Fibroblast of pulmonary artery (primary cell): ENCODE measurements at regions not wholly inside any gene's neighbourhood (a gene's known extent, or its start where the extent isn't known, plus 50 kb on each side); places are given as distances from the start of the nearest gene placed in this dataset.
A peak's percentile ranks its signal among the peaks of the same experiment; 100 is the strongest.

Source experiments
- DNase-seq: peaks from one replicate; pipeline ENCODE4 v3.0.0-alpha.2; 2010; ENCODE audit warnings: low read depth
- H3K4me3 ChIP-seq: replicated peaks from 2 replicates; pipeline ENCODE4 v1.5.1; 2011; ENCODE audit warnings: low read depth, mild to moderate bottlenecking, control low read depth, low read length, moderate library complexity
- TF ChIP-seq, protein P1 (sequence below): IDR thresholded peaks from 2 replicates; pipeline ENCODE4 v1.5.1; 2011; ENCODE audit warnings: mild to moderate bottlenecking, control low read depth, low read length, inconsistent platforms; ENCODE audit errors: missing control alignments

DNA sequence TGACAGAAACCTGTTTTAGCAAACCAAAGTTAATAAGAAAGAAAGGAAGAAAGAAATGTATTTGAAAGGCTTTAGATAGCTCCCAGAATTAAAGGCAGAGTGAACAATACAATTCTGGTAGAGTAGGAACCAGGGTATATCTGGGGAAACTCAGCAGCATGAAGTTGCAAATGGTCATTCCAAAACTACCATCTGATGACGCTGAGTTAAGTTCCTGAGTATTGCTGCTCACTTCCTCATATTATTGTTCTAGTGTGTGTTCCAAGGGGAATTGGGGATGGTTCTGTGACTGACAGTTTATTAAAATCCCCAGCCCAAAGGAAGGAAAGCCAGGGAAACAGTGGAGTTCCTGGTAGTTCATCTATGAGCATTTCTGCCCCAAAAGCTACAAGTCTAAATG, 88.3 kb upstream of the FRMD4B start:
- H3K4me3 ChIP-seq, result no peak overlapping the region
- TF ChIP-seq, protein P1, sequence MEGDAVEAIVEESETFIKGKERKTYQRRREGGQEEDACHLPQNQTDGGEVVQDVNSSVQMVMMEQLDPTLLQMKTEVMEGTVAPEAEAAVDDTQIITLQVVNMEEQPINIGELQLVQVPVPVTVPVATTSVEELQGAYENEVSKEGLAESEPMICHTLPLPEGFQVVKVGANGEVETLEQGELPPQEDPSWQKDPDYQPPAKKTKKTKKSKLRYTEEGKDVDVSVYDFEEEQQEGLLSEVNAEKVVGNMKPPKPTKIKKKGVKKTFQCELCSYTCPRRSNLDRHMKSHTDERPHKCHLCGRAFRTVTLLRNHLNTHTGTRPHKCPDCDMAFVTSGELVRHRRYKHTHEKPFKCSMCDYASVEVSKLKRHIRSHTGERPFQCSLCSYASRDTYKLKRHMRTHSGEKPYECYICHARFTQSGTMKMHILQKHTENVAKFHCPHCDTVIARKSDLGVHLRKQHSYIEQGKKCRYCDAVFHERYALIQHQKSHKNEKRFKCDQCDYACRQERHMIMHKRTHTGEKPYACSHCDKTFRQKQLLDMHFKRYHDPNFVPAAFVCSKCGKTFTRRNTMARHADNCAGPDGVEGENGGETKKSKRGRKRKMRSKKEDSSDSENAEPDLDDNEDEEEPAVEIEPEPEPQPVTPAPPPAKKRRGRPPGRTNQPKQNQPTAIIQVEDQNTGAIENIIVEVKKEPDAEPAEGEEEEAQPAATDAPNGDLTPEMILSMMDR, result no peak
- DNase-seq, result no peak

DNA sequence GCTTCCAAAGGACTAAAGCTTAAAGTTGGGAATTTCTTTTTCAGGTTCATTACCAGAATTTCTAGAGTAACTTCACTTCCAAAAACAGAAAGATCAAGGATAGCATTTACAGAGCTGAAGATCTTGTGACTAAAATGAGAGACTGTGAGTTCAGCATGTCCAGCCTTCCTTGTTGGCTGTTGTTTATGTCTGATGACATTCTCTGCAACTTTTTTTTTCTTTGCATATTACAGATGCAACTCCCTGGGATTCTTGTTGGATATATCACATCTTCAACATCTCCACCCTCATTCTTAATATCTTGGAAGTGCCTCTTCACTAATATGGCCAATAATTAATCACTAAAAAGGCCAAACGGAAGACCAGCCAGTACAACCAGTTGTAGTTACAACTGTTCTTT, 86.2 kb upstream of the FRMD4B start:
- no peak for DNase-seq
- TF ChIP-seq, protein P1, result no peak

DNA sequence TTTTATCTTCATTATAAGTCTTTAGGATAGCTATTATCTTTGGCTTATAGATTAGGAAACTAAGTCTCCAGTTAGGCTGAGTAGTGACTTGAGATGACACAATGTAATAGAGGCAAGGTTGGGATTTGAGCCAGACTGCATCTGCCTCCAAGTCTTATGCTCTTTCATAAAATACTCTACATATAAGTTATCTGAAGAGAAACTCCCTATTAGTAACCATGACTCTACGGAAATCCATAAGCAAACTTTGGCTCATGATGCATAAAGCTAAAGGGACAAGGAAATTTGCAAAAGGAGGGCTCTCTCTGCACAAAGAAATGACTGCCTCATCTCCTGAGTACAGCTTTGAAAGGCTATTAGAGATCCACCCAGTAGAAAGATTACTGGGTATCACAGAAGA, 77.6 kb upstream of the FRMD4B start:
- TF ChIP-seq, protein P1, result no peak
- DNase-seq, result peak; percentile 31
- no peak overlapping the region for H3K4me3 ChIP-seq

More for the DNA sequence above, 86.2 kb upstream of the FRMD4B start:
- H3K4me3 ChIP-seq, result no peak overlapping the region

DNA sequence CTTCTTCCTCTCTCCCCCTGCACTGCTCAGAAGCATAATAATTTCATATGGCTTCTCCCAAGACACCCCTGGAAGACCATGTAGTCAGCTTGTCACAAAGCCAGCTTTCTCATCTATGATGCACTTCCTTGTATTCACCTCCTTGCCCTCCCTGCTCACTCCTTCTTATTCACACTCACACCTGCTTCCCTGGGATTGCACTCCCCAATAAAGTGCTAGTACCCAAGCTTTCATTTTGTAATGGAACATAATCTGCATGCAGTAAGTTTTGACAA, 76.9 kb upstream of the FRMD4B start:
- TF ChIP-seq, protein P1, result no peak
- no peak for DNase-seq
- H3K4me3 ChIP-seq, result no peak overlapping the region

DNA sequence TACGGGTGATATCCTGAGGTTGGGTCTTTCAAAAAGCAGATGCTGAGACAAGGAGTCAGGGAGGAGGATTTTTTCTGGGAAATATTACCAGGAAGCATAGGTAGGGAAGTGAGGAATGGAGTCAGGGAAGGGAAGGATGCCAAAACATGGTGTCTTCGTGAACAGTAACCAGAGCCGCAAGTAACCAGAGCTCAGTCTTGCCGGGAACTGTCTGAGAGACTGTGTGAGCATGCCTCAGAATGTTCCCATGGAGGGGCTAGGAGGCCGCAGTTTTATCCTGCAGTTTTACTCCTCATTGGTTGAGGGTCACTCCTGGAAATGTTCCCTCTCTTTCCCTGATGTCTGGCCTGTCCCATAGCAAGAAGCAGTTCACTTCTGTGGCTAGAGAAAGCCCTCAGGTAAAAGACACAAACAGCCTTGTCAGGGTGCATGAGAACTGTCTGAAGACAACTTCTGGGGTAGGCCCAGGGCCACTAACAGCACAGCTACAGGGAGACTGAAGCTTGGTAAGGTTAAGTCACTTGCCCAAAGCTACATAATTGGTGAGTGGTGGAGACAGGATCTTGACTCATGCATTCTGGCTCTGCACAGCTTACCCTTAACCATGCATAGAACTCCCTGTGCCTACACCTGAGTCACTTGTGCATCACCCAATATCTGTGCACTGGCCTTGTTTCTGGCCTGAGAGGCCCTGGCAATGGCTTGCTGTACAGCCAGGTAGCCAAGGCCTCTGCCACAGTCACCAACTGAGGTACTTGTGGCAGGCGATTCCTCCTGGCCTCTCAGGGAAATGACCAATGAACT, 76.3 kb upstream of the FRMD4B start:
- no peak for DNase-seq
- TF ChIP-seq, protein P1, result no peak
- H3K4me3 ChIP-seq, result no peak overlapping the region

DNA sequence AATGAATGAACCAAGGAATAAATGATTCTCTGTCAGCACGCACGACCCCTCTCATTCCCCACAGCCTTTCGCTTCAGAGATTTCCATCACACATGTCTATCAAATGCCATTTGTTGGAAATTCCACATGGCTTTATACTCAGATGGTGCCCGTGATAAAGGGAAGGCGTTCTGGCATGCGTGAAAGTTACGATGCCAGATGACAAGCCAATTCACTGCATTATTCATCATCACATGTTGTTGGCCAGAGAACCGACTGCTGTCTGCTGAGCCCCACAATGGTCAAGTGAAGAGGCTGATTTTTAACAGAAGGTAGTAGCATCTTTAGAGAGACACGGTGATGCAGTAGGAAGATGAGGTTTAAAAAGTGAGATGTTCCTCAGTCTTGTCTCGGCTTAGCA, 74.1 kb upstream of the FRMD4B start:
- TF ChIP-seq, protein P1, result no peak
- DNase-seq, result no peak
- no peak overlapping the region for H3K4me3 ChIP-seq

DNA sequence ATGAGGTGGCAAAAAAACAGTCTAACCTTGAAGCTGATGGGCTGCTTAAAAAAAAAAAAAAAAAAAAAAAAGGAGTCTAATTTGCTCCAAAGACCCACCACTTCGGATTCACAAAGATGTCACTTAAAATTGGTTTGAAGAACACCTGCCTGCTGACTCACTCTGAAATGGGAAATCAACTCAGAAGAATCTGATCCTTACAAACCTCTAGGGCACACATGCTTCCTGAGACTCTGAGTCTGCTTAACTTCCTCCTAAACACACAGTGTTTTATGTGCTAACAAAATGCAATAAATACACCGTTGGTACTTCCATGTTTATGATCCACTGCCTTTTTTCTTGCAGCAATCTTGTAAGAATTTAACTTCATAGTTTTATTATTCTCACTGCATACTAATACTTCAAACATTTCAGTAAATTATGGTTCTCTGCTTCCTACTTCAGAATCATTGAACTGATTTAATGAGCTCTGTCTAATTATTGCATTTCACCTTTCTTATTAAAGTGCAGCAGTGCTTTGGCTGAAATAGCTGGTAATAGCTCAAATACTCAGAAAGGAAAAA, 73.0 kb upstream of the FRMD4B start:
- no peak overlapping the region for H3K4me3 ChIP-seq
- DNase-seq, result no peak
- TF ChIP-seq, protein P1, result no peak
